Activated T-cell treated with anti-CD3 and anti-CD28 coated beads, Interleukin-2, amount 50 U/mL, for 72 hours (primary cell): ENCODE measurements at regions not wholly inside any gene's neighbourhood (a gene's known extent, or its start where the extent isn't known, plus 50 kb on each side); places are given as distances from the start of the nearest gene placed in this dataset.

Experiments used
- ATAC-seq, 2 donors: fragments of 150-1000 bp; cut with Tn5 transposase; replicated peaks in 1 of 2; 2 replicates each; pipeline ENCODE4 v1.10.0; 2021; ENCODE audit warnings: moderate library complexity in 2 of 2, mild to moderate bottlenecking in 1 of 2
- DNase-seq, 2 donors: peaks; one replicate each; pipeline ENCODE4 v3.0.0; 2021 to 2022; ENCODE audit warnings: mixed read lengths in 1 of 2
- H3K27ac Mint-ChIP-seq: one replicate; pipeline ENCODE4 v1.8.0; 2022; ENCODE audit warnings: mild to moderate bottlenecking, moderate library complexity, mixed read lengths
- H3K27me3 Mint-ChIP-seq: one replicate; pipeline ENCODE4 v1.8.0; 2022; ENCODE audit warnings: low read depth, mixed read lengths
- H3K36me3 Mint-ChIP-seq, 2 donors: one replicate each; pipeline ENCODE4 v1.8.0; 2022; ENCODE audit warnings: mixed read lengths in 2 of 2, mild to moderate bottlenecking in 1 of 2; ENCODE audit not compliant: insufficient read depth in 2 of 2
- H3K4me1 Mint-ChIP-seq: one replicate; pipeline ENCODE4 v1.8.0; 2022; ENCODE audit warnings: low read depth, mixed read lengths
- H3K4me3 Mint-ChIP-seq, 2 donors: one replicate each; pipeline ENCODE4 v1.8.0; 2022; ENCODE audit warnings: mild to moderate bottlenecking in 2 of 2, mixed read lengths in 2 of 2, moderate library complexity in 2 of 2
- H3K9me3 Mint-ChIP-seq, 2 donors: one replicate each; pipeline ENCODE4 v1.8.0; 2022; ENCODE audit warnings: mixed read lengths in 2 of 2

- ATAC-seq (no peak), DNase-seq (no peak)
- H3K36me3 Mint-ChIP-seq = no peaks in the 10 kb centered on the region
- no peak overlapping the region for H3K4me3 Mint-ChIP-seq
- no peaks in the 10 kb centered on the region for H3K4me1 Mint-ChIP-seq
- H3K27ac Mint-ChIP-seq = no peak overlapping the region
- no peaks in the 10 kb centered on the region for H3K9me3 Mint-ChIP-seq
- no peaks in the 10 kb centered on the region for H3K27me3 Mint-ChIP-seq
Observed at GRCh38 chr20:52749938-52750337, 222.2 kb upstream of the TSHZ2 start.

- Mint-ChIP-seq H3K27ac (no peak overlapping the region), H3K27me3 (peaks cover 1% of the 10 kb centered on the region), H3K4me3 (no peak overlapping the region), H3K4me1 (no peaks in the 10 kb centered on the region), H3K36me3 (no peaks in the 10 kb centered on the region), H3K9me3 (no peaks in the 10 kb centered on the region)
- ATAC-seq = no peak
- no peak for DNase-seq
Observed at GRCh38 chr20:52748990-52749389, 223.2 kb upstream of the TSHZ2 start.

DNA sequence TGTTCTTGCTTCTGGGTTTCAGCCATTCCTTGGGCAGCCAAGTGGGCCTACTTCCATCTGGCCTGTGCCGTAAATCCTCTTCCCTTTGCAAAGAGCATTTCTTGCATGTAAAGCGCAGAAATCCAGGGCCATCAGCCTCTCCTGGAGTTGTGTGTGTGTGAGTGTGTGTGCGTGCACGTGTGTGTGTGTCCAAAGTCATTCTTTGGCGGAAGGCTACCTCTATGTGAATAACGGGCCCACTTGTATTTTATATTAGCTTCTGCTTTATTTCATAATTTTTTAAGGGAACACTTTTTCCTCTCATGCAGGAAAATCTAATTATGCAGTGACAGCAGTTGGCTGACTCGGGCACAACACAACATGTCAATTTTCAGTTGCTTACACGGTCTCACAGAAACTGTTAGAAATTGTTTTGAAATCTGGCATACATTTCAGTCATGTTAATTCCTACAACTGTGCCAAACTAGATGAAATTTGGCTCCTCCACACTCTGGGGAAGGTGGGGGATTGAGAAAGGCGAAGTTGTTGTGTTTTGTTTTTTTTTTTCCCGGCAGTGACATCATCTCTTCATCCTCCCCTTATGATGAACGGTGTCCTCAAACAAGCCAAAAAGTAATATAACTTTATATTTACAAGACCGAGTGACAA, 223.7 kb upstream of the TSHZ2 start:
- Mint-ChIP-seq H3K27ac (no peak overlapping the region), H3K36me3 (no peaks in the 10 kb centered on the region), H3K27me3 (peaks cover 7% of the 10 kb centered on the region), H3K4me3 (no peak overlapping the region), H3K4me1 (no peaks in the 10 kb centered on the region), H3K9me3 (peaks cover 0 to 2% of the 10 kb centered on the region in 2 donors)
- DNase-seq (no peak), ATAC-seq (no peak)

GRCh38 chr20:52747845-52748284, 224.3 kb upstream of the TSHZ2 start:
- DNase-seq = no peak
- H3K27ac Mint-ChIP-seq = no peak overlapping the region
- no peak for ATAC-seq
- no peak overlapping the region for H3K4me3 Mint-ChIP-seq
- H3K4me1 Mint-ChIP-seq = no peaks in the 10 kb centered on the region
- peaks cover 9% of the 10 kb centered on the region for H3K27me3 Mint-ChIP-seq
- peaks cover 0 to 2% of the 10 kb centered on the region in 2 donors for H3K9me3 Mint-ChIP-seq
- no peaks in the 10 kb centered on the region for H3K36me3 Mint-ChIP-seq

- ATAC-seq = no peak
Observed at GRCh38 chr20:52746770-52747169, 225.4 kb upstream of the TSHZ2 start.

DNA sequence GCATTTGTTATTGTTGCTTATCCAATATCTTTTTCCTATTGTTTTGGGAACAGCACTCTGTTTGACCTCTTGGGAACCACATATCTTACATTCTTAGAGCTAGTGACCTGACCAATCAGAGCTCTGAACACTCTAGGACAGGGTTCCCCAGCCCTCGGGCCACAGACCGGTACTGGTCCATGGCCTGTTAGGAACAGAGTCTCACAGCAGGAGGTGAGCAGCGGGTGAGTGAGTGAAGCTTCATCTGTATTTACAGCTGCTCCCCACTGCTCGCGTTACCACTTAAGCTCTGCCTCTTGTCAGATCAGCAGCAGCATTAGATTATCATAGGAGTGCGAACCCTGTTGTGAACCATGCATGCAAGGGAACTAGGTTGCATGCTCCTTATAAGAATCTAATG, 226.0 kb upstream of the TSHZ2 start:
- ATAC-seq (no peak), DNase-seq (no peak)
- Mint-ChIP-seq H3K4me1 (no peaks in the 10 kb centered on the region), H3K27me3 (peaks cover 9% of the 10 kb centered on the region), H3K9me3 (peaks cover 0 to 2% of the 10 kb centered on the region in 2 donors), H3K4me3 (no peak overlapping the region), H3K36me3 (no peaks in the 10 kb centered on the region), H3K27ac (no peak overlapping the region)

More at GRCh38 chr20:52746770-52747169, 225.4 kb upstream of the TSHZ2 start:
- Mint-ChIP-seq H3K4me1 (no peaks in the 10 kb centered on the region), H3K4me3 (no peak overlapping the region), H3K27ac (no peak overlapping the region), H3K36me3 (no peaks in the 10 kb centered on the region), H3K9me3 (peaks cover 0 to 2% of the 10 kb centered on the region in 2 donors), H3K27me3 (peaks cover 9% of the 10 kb centered on the region)
- DNase-seq = no peak

DNA sequence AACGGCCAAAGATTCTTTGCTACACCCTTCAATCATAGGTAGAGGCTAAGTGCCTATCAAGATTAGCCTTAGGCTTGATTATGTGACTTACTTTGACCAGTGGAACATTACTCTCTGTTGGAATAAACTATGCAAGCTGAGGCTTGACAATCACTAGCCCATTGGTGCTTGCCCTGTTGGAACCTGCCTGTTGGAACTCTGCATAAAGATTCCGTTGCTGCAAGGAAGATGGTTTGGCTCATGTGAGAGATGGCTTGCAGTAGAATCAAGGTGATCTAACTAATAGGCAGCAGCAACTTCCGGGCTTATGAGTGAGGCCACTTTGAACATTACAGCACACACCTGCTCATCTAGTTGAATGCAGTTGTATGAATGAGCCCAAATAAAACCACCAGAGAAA, 227.7 kb upstream of the TSHZ2 start:
- DNase-seq (no peak), ATAC-seq (no peak)
- H3K36me3 Mint-ChIP-seq = no peaks in the 10 kb centered on the region
- no peaks in the 10 kb centered on the region for H3K4me1 Mint-ChIP-seq
- H3K27ac Mint-ChIP-seq = no peak overlapping the region
- H3K9me3 Mint-ChIP-seq = peaks cover 0 to 2% of the 10 kb centered on the region in 2 donors
- peaks cover 9% of the 10 kb centered on the region for H3K27me3 Mint-ChIP-seq
- no peak overlapping the region for H3K4me3 Mint-ChIP-seq

DNA sequence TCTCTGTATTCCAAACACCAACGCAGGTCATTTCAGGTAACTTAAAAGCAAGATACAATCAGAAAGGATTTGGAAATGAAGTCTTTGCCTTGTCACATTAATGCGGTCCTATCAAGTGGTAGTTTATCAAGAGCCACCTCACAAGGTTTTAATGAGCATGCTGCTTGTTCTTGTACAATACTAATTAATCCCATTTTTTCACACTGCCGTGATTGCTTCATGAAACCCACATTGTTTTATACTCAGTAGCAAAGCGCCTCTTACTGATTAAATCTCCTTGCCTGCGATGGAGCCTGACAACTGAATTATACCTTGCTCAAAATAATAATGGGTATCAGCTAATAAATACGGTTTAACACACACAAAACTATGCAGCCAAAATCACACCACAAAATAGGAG, 234.1 kb upstream of the TSHZ2 start:
- Mint-ChIP-seq H3K36me3 (no peaks in the 10 kb centered on the region), H3K4me1 (no peaks in the 10 kb centered on the region), H3K27ac (no peak overlapping the region), H3K4me3 (no peak overlapping the region), H3K9me3 (no peaks in the 10 kb centered on the region), H3K27me3 (no peaks in the 10 kb centered on the region)
- no peak for ATAC-seq
- no peak for DNase-seq

DNA sequence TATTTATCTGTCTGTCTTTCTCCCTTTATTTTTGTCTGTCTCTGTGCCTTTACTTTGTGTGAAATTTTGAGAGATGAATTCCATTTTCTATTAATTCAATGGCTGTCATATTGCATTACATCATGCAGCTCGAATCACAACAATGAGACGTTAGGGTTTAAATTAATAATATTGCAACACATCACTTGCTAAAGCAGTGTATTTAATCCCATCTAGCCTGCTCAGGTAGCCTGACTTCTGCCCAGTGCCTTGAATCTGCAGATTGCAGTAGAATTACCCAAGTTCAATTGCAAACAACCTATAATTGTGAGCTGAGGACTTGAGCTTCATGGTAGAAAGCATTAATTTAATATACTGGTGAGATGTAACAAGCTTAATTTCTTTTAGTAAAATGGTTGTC, 235.7 kb upstream of the TSHZ2 start:
- Mint-ChIP-seq H3K27ac (no peak overlapping the region), H3K4me1 (no peaks in the 10 kb centered on the region), H3K9me3 (no peaks in the 10 kb centered on the region), H3K27me3 (no peaks in the 10 kb centered on the region), H3K4me3 (no peak overlapping the region), H3K36me3 (no peaks in the 10 kb centered on the region)
- no peak for ATAC-seq
- DNase-seq = no peak

- Mint-ChIP-seq H3K27me3 (no peaks in the 10 kb centered on the region), H3K9me3 (peaks cover 0 to 5% of the 10 kb centered on the region in 2 donors), H3K27ac (no peak overlapping the region), H3K4me3 (no peak overlapping the region), H3K4me1 (no peaks in the 10 kb centered on the region), H3K36me3 (peaks cover 0 to 2% of the 10 kb centered on the region in 2 donors)
- DNase-seq (no peak), ATAC-seq (no peak)
Observed at GRCh38 chr20:52731093-52731492, 241.1 kb upstream of the TSHZ2 start.

- ATAC-seq (no peak), DNase-seq (no peak)
- H3K36me3 Mint-ChIP-seq = peaks cover 0 to 2% of the 10 kb centered on the region in 2 donors
- H3K9me3 Mint-ChIP-seq = peaks cover 0 to 5% of the 10 kb centered on the region in 2 donors
- no peak overlapping the region for H3K4me3 Mint-ChIP-seq
- no peaks in the 10 kb centered on the region for H3K27me3 Mint-ChIP-seq
- no peak overlapping the region for H3K27ac Mint-ChIP-seq
- no peaks in the 10 kb centered on the region for H3K4me1 Mint-ChIP-seq
Observed at GRCh38 chr20:52727740-52728456, 244.3 kb upstream of the TSHZ2 start.

- Mint-ChIP-seq H3K9me3 (no peaks in the 10 kb centered on the region), H3K27ac (no peak overlapping the region), H3K27me3 (no peaks in the 10 kb centered on the region), H3K4me1 (no peaks in the 10 kb centered on the region), H3K4me3 (no peak overlapping the region), H3K36me3 (no peaks in the 10 kb centered on the region)
- ATAC-seq = no peak
- no peak for DNase-seq
Observed at GRCh38 chr20:52724541-52724940, 247.6 kb upstream of the TSHZ2 start.

- H3K4me3 Mint-ChIP-seq = no peak overlapping the region
- no peaks in the 10 kb centered on the region for H3K27me3 Mint-ChIP-seq
- ATAC-seq (no peak), DNase-seq (no peak)
- no peak overlapping the region for H3K27ac Mint-ChIP-seq
- no peaks in the 10 kb centered on the region for H3K9me3 Mint-ChIP-seq
- H3K36me3 Mint-ChIP-seq = no peaks in the 10 kb centered on the region
- H3K4me1 Mint-ChIP-seq = no peaks in the 10 kb centered on the region
Observed at GRCh38 chr20:52722926-52723688, 249.1 kb upstream of the TSHZ2 start.
